DOHH2 (cell line): ENCODE measurements at regions not wholly inside any gene's neighbourhood (a gene's known extent, or its start where the extent isn't known, plus 50 kb on each side); places are given as distances from the start of the nearest gene placed in this dataset.

Experiments used
- H3F3A ChIP-seq: fragments of 200-600 bp; sonication (generic), shearing (Covaris generic); 2 replicates; pipeline ENCODE4 v1.6.0; 2016; ENCODE audit warnings: antibody characterized with exemption, mild to moderate bottlenecking; ENCODE audit not compliant: control insufficient read depth, insufficient read depth
- H3K27ac ChIP-seq: fragments of 200-600 bp; sonication (generic); 2 replicates; pipeline ENCODE4 v1.5.1; 2014; ENCODE audit warnings: low read depth, mild to moderate bottlenecking, low read length, moderate library complexity
- H3K27me3 ChIP-seq: fragments of 200-600 bp; sonication (generic); 2 replicates; pipeline ENCODE4 v1.6.1; 2014; ENCODE audit warnings: mild to moderate bottlenecking, low read length, mixed read lengths; ENCODE audit not compliant: control insufficient read depth
- H3K36me3 ChIP-seq: fragments of 200-600 bp; sonication (generic); 2 replicates; pipeline ENCODE4 v1.6.1; 2014; ENCODE audit warnings: mild to moderate bottlenecking, low read length, moderate library complexity, mixed read lengths; ENCODE audit not compliant: control insufficient read depth
- H3K4me1 ChIP-seq: fragments of 200-600 bp; sonication (generic); 2 replicates; pipeline ENCODE4 v1.6.1; 2014; ENCODE audit warnings: mild to moderate bottlenecking, low read length, mixed read lengths; ENCODE audit not compliant: control insufficient read depth
- H3K4me2 ChIP-seq: fragments of 200-600 bp; sonication (generic); 2 replicates; pipeline ENCODE4 v1.6.0; 2014; ENCODE audit warnings: mild to moderate bottlenecking, low read length, moderate library complexity
- H3K4me3 ChIP-seq: fragments of 200-600 bp; sonication (generic); 2 replicates; pipeline ENCODE4 v1.5.1; 2014; ENCODE audit warnings: mild to moderate bottlenecking, low read length, mixed read lengths
- H3K79me2 ChIP-seq: fragments of 200-600 bp; sonication (generic); 2 replicates; pipeline ENCODE4 v1.6.1; 2014; ENCODE audit warnings: mild to moderate bottlenecking, low read length, mixed read lengths; ENCODE audit not compliant: control insufficient read depth
- H3K9me2 ChIP-seq: fragments of 200-600 bp; sonication (generic); replicated peaks from 2 replicates; pipeline ENCODE4 v1.6.1; 2014; ENCODE audit warnings: mild to moderate bottlenecking, low read length, mixed read lengths; ENCODE audit not compliant: control insufficient read depth
- H3K9me3 ChIP-seq: fragments of 200-600 bp; sonication (generic); 2 replicates; pipeline ENCODE4 v1.6.1; 2014; ENCODE audit warnings: antibody characterized with exemption, low read length, mixed read lengths; ENCODE audit not compliant: control insufficient read depth, insufficient read depth
- H4K20me1 ChIP-seq: fragments of 200-600 bp; sonication (generic); 2 replicates; pipeline ENCODE4 v1.6.0; 2014; ENCODE audit warnings: low read depth, mild to moderate bottlenecking, antibody characterized with exemption, low read length, moderate library complexity; ENCODE audit not compliant: control insufficient read depth, insufficient read depth
- EZH2phosphoT487 ChIP-seq: fragments of 200-600 bp; sonication (generic); IDR thresholded peaks from 2 replicates; pipeline ENCODE4 v1.6.1; 2017; ENCODE audit warnings: borderline replicate concordance, mild to moderate bottlenecking, antibody characterized with exemption, low read length, moderate library complexity, mixed read lengths
- TF ChIP-seq, protein P1 (sequence below): fragments of 200-600 bp; sonication (generic); IDR thresholded peaks from one replicate; pipeline ENCODE4 v1.5.1; 2014; ENCODE audit warnings: antibody characterized with exemption, mild to moderate bottlenecking, low read depth, low read length; ENCODE audit not compliant: poor library complexity, severe bottlenecking

DNA sequence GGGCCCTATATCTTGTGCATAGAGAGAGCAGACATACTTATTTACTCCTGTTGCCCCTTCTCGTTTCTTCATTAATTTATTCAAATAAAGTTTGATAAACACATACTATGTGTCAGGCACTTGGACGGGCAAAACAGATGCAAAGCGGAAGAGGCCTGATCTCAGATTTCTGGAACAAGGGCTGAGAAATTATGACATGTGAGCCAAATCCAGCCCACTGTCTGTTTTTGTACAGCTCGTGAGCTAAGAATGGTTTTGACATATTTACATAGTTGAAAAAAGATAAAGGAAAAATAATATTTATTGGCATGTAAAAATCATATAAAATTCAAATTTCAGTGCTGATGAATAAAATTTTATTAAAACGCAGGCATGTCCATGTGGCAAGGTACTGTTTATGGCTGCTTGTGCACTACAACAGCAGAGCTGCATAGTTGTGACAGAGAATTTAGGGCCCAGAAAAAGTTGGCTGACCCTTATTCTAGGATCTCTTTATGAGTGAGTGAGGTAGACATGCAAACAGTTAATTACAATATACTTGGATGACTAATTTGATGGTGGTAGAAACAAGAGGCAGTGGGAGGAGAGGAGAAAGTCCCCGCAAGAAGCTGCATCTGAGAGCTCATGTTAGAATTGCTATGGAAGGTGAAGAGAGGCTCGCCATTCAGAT lies 68.1 kb upstream of the ITPRID1 start:
- H4K20me1 ChIP-seq: no peaks in the 10 kb centered on the region
- H3F3A ChIP-seq: no peaks in the 10 kb centered on the region
- no peaks in the 10 kb centered on the region for H3K9me2 ChIP-seq
- no peak overlapping the region for H3K4me3 ChIP-seq
- H3K4me2 ChIP-seq: no peak overlapping the region
- no peak for TF ChIP-seq EZH2phosphoT487
- TF ChIP-seq, protein P1, sequence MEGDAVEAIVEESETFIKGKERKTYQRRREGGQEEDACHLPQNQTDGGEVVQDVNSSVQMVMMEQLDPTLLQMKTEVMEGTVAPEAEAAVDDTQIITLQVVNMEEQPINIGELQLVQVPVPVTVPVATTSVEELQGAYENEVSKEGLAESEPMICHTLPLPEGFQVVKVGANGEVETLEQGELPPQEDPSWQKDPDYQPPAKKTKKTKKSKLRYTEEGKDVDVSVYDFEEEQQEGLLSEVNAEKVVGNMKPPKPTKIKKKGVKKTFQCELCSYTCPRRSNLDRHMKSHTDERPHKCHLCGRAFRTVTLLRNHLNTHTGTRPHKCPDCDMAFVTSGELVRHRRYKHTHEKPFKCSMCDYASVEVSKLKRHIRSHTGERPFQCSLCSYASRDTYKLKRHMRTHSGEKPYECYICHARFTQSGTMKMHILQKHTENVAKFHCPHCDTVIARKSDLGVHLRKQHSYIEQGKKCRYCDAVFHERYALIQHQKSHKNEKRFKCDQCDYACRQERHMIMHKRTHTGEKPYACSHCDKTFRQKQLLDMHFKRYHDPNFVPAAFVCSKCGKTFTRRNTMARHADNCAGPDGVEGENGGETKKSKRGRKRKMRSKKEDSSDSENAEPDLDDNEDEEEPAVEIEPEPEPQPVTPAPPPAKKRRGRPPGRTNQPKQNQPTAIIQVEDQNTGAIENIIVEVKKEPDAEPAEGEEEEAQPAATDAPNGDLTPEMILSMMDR: no peak
- no peak overlapping the region for H3K27ac ChIP-seq
- no peaks in the 10 kb centered on the region for H3K27me3 ChIP-seq
- no peaks in the 10 kb centered on the region for H3K4me1 ChIP-seq
- no peaks in the 10 kb centered on the region for H3K79me2 ChIP-seq
- H3K9me3 ChIP-seq: no peaks in the 10 kb centered on the region
- H3K36me3 ChIP-seq: no peaks in the 10 kb centered on the region

DNA sequence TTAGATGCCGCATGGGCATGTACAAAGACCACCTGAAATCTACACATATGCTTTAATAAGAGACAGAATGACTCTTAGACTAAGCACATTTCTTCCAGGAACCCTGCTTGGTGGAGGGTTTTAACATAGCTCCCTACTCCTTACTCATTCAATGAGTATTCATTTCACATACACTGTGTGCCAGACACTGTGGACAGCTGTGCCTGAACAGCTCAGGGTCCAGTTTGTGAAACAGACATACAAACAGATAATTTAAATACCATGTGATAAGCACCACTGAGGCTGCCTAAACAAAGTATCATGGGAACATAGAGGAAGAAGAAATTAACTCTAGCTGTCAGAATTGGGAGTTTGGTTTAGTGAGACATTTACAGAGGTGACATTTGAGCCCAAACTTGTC lies 65.2 kb upstream of the ITPRID1 start:
- no peaks in the 10 kb centered on the region for H3F3A ChIP-seq
- no peaks in the 10 kb centered on the region for H3K36me3 ChIP-seq
- no peaks in the 10 kb centered on the region for H4K20me1 ChIP-seq
- no peak overlapping the region for H3K27ac ChIP-seq
- no peaks in the 10 kb centered on the region for H3K9me2 ChIP-seq
- H3K9me3 ChIP-seq: no peaks in the 10 kb centered on the region
- H3K4me2 ChIP-seq: no peak overlapping the region
- H3K4me3 ChIP-seq: no peak overlapping the region
- no peaks in the 10 kb centered on the region for H3K27me3 ChIP-seq
- no peaks in the 10 kb centered on the region for H3K79me2 ChIP-seq
- H3K4me1 ChIP-seq: no peaks in the 10 kb centered on the region
- TF ChIP-seq EZH2phosphoT487: no peak
- TF ChIP-seq, protein P1: no peak

DNA sequence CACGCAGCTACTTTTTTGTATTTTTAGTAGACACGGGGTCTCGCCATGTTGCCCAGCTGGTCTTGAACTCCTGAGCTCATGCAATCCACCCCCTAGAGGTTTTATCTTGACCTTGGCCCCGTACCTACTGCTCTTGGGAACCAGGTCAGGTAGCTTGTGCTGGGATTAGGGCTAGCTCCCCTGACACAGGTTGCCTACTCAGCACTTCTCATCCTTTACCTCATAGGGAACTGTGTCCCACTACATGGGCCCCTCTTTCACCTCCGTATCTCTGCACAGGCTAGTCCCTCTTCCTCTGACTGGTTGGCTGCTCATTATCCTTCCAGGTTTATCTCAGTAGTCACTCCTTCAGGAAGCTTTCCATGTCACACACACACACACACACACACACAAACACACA lies 58.0 kb upstream of the ITPRID1 start:
- Histone ChIP-seq H3K27me3 (no peaks in the 10 kb centered on the region), H3K79me2 (no peaks in the 10 kb centered on the region), H3K27ac (no peak overlapping the region), H3K9me3 (no peaks in the 10 kb centered on the region), H3F3A (no peaks in the 10 kb centered on the region), H4K20me1 (no peaks in the 10 kb centered on the region), H3K4me2 (no peak overlapping the region), H3K4me1 (no peaks in the 10 kb centered on the region), H3K36me3 (no peaks in the 10 kb centered on the region), H3K9me2 (no peaks in the 10 kb centered on the region), H3K4me3 (no peak overlapping the region)
- TF ChIP-seq, protein P1: no peak
- no peak for TF ChIP-seq EZH2phosphoT487
